ENCODE measurements at regions not wholly inside any gene's neighbourhood (a gene's known extent, or its start where the extent isn't known, plus 50 kb on each side); places are given as distances from the start of the nearest gene placed in this dataset.
"Not testable (repeated sequence)": the region's sequence is repeated elsewhere in the genome, so short reads cannot be mapped to it uniquely, and the experiment has no call there.

GRCh38 chr6:28785962-28786679 is 137.7 kb downstream of the TRIM27 start:
- in situ Hi-C loops (cut with MboI; ENCODE audit: low sequenced_read_pairs): no loop called here

DNA sequence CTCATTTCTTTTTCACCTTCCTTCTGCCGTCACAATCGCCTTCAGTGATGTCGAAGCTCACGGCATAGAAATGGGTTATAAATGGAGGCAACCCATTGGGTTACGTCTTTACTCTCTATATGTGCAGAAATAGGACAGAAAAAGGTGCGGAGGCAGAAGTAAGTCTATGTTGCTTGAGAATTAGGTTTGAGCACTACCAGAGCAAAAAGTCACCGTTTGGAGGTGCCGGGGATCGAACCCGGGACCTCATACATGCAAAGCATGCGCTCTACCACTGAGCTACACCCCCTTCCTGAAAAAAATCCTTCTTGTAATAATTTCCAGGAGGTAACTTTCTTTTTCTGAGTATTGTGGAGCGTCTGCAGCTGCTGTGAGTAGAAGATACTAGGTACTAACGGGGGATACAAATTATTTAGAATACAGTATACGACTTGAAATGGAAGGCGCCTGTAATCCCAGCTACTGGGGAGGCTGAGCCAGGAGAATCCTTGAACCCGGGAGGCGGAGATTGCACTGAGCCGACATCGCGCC is 134.2 kb downstream of the TRIM27 start:
- in situ Hi-C loops (cut with MboI; ENCODE audit: low sequenced_read_pairs): no loop called here

GRCh38 chr6:28791002-28791383 is 132.8 kb downstream of the TRIM27 start:
- in situ Hi-C loops (cut with MboI; ENCODE audit: low sequenced_read_pairs): no loop called here

DNA sequence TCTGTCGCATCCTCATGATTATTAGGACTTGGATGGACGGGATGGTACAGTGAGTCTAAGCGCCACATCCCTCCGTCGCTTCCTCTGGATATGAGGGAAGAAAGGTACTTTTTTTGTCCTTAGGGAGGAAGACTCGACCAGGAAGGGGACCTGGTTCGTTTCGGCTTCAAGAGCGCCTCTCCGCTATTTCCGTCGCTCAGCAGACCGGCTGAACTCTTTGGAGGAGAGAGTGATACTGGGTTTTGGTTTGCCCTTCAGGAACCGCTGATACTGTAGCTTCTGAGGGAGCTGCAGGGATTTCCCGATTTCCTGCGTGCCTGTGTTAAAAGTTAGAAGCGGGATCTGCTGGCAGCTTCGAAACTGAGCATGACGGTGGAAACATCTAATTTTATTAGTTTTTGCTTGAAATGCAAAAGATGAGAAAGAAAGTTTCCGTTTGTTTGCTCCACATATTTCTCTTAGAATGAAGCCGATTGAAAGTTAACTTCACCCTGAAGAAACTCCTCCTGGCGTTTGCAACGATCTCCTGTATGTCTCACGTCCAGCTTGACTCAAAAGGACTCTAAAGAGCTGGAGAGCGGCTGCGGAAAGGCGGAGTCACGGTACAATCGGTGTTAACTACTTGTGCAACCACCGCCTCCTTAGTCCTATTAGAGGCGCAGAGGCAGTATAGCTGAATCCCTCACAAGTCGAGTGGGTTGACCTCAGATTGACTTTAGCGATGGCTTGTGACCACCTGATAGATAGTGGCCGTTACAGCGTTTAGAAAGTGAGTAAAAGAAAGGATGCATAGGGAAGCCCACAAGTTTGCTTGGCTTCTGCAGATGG is 129.4 kb downstream of the TRIM27 start:
- in situ Hi-C loops (cut with MboI; ENCODE audit: low sequenced_read_pairs): no loop called here

GRCh38 chr6:28800647-28801046 is 123.1 kb downstream of the TRIM27 start:
- in situ Hi-C loops (cut with MboI; ENCODE audit: low sequenced_read_pairs): not testable (repeated sequence)

GRCh38 chr6:28802417-28803336 is 121.1 kb downstream of the TRIM27 start:
- in situ Hi-C loops (cut with MboI; ENCODE audit: low sequenced_read_pairs): no loop called here

- in situ Hi-C loops (cut with MboI; ENCODE audit: low sequenced_read_pairs): no loop called here
These were observed 120.5 kb downstream of the TRIM27 start for GRCh38 chr6:28803337-28803709.

GRCh38 chr6:28807682-28808280 is 116.0 kb downstream of the TRIM27 start:
- in situ Hi-C loops (cut with MboI; ENCODE audit: low sequenced_read_pairs): no loop called here

DNA sequence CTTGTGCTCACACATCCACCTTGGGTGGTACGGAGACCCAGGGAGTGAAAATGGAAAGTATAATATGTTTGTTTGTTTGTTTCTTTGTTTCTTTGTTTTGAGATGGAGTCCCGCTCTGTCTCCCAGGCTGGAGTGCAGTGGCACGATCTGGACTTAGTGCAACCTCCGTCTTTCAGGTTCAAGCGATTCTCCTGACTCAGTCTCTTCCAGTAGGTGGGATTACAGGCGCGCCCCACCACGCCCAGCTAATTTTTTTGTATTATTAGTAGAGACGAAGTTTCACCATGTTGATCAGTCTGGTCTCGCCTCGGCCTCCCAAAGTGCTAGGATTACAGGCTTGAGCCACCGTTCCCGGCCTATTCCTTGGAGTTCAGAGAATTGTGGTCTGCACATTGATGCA is 115.4 kb downstream of the TRIM27 start:
- in situ Hi-C loops (cut with MboI; ENCODE audit: low sequenced_read_pairs): no loop called here

GRCh38 chr6:28809947-28810658 is 113.7 kb downstream of the TRIM27 start:
- in situ Hi-C loops (cut with MboI; ENCODE audit: low sequenced_read_pairs): no loop called here

DNA sequence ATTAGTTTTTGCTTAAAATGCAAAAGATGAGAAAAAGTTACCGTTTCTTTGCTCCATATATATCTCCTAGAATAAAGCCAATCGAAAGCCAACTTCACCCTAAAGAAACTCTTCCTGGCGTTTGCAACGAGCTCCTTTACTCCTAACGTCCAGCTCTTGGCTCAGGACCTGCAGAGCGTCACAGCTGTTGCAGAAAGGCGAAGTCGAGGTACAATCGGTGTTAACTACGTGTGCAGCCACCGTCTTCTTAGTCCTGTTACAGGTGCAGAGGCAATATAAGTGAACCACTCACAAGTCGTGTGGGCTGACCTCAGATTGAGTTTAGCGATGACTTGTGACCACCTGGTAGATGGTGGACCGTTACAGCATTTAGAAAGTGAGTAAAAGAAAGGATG is 113.1 kb downstream of the TRIM27 start:
- in situ Hi-C loops (cut with MboI; ENCODE audit: low sequenced_read_pairs): no loop called here

GRCh38 chr6:28811873-28812272 is 111.9 kb downstream of the TRIM27 start:
- in situ Hi-C loops (cut with MboI; ENCODE audit: low sequenced_read_pairs): no loop called here

DNA sequence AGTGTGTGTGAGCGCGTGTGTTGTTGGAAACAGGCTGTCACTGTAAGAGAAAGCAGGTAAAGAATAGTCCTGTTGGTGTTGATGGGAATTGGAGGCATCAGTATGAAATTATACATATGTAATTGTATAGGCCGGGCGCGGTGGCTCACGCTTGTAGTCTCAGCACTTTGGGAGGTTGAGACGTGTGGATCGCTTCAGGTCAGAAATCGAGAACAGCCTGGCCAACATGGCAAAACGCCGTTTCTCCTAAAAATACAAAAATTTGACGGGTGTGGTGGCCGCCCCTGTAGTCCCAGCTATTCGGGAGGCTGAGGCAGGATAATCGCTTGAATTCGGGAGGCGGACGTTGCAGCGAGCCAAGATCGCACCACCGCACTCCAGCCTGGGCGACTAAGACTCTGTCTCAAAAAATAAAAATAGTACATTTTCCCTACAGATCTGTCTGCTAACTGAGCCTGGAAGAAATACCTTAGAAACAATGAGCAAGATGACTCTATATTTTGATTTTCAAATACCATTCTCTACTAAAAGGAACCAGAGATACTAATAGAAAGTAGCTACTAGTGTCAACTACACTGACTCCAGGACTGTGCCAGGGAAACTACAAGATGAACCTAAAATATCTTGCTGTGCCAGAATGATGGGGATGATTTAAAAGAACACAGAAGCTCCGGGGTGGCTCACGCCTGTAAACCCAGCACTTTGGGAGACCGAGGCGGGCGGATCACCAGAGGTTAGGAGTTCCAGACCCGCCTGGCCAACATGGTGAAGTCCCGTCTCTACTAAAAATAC is 110.8 kb downstream of the TRIM27 start:
- in situ Hi-C loops (cut with MboI; ENCODE audit: low sequenced_read_pairs): no loop called here

GRCh38 chr6:28814032-28814976 is 109.5 kb downstream of the TRIM27 start:
- in situ Hi-C loops (cut with MboI; ENCODE audit: low sequenced_read_pairs): no loop called here

- in situ Hi-C loops (cut with MboI; ENCODE audit: low sequenced_read_pairs): no loop called here
These were observed 107.4 kb downstream of the TRIM27 start for GRCh38 chr6:28816339-28816908.

GRCh38 chr6:28816909-28817807 is 106.6 kb downstream of the TRIM27 start:
- in situ Hi-C loops (cut with MboI; ENCODE audit: low sequenced_read_pairs): no loop called here

GRCh38 chr6:28817808-28818145 is 106.0 kb downstream of the TRIM27 start:
- in situ Hi-C loops (cut with MboI; ENCODE audit: low sequenced_read_pairs): no loop called here
